EH (cell line): ENCODE measurements at regions not wholly inside any gene's neighbourhood (a gene's known extent, or its start where the extent isn't known, plus 50 kb on each side); places are given as distances from the start of the nearest gene placed in this dataset.
A peak's percentile ranks its signal among the peaks of the same experiment; 100 is the strongest.
"Not testable (repeated sequence)": the region's sequence is repeated elsewhere in the genome, so short reads cannot be mapped to it uniquely, and the experiment has no call there.

Source experiments
- DNase-seq: peaks from one replicate; pipeline ENCODE4 v3.0.0-alpha.2; 2015; ENCODE audit warnings: low read depth

DNA sequence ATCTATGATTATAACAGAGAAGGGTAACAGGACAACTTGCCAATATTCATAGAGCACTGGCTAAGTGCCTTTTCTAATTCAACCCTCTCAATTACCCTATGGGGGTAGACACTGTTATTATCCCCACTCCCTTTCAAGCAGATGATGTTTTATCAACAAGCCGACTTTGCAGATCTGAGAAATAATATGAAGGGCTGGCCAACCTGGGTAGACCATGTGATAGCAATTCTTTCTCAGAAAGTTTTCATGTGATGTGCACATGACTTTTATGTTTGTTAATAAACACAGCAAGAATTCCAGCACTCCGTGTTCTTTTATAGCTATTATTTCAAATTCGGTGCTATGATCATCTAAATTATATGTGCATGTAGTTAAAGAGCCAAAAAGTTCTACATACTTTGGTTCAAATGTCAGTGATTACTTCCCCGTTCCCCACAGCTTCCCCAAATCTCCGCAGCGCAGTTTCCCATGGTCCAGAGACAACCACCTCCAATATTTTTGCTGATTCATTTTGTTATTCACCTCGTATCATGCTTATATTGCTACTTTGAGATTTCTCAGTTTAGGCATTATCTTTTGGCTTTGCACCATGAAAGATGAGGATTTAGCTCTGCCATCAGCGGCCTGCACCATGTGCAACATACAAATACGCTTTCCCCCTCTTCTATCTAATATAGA lies 96.7 kb upstream of the GADD45A start:
- DNase-seq: no peak

GRCh38 chr1:67589519-67590233 lies 95.3 kb upstream of the GADD45A start:
- no peak for DNase-seq

DNA sequence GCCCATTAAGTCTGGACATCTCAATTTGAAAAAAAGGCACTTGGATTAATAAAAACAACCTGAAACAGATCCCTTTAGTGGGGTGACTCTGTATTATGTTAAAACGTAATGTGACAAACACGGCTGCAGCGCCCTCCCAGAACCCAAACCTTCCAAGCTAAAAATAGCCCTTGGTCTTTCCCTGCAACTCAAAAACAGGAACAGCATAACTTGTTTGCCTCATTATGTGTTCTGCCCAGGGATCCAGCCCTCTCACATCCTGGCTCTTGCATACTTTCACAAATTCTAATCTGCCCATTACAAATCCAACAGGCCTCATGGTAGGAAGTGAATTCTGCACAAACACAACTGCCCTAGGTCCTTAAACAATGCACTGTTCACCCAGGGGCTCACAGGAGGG lies 94.7 kb upstream of the GADD45A start:
- DNase-seq: peak; percentile 83

GRCh38 chr1:67594764-67595163 lies 90.2 kb upstream of the GADD45A start:
- no peak for DNase-seq

DNA sequence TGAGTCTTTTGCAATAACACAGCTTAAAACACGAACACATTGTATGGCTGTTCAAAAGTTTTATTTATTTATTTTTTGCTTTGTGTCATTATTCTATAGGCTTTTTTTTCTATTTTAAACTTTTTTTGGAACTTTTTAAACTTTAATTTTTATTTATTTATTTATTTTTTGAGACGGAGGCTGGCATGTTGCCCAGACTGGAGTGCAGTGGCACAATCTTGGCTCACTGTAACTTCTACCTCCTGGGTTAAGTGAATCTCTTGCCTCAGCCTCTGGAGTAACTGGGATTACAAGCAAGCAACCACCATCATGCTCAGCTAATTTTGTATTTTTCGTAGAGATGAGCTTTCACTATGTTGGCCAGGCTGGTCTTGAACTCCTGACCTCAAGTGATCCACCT lies 88.3 kb upstream of the GADD45A start:
- DNase-seq: no peak

GRCh38 chr1:67597336-67597735 lies 87.7 kb upstream of the GADD45A start:
- no peak for DNase-seq

GRCh38 chr1:67599085-67599484 lies 85.9 kb upstream of the GADD45A start:
- DNase-seq: peak; percentile 60

DNA sequence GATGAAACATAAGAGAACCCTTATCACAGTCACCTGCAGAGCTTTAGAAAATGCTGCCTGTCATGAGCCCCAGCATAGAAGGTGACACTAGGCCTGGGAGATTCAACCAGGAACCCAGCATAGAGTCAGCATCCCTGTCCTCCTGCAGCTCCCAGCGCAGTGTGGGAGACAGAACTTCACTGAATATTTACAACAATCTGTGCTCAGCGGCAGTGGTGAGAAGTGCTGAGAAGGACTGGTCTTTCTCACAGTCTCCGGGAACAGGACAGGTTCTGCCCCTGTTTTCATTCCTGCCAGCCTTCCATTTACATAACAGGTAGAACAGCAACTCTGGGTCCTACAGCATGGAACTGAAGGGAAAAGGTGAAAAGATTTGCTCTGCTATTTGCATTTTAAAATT lies 83.5 kb upstream of the GADD45A start:
- no peak for DNase-seq

GRCh38 chr1:67601955-67602354 lies 83.0 kb upstream of the GADD45A start:
- no peak for DNase-seq

- no peak for DNase-seq
These were observed 80.2 kb upstream of the GADD45A start for GRCh38 chr1:67604778-67605177.

DNA sequence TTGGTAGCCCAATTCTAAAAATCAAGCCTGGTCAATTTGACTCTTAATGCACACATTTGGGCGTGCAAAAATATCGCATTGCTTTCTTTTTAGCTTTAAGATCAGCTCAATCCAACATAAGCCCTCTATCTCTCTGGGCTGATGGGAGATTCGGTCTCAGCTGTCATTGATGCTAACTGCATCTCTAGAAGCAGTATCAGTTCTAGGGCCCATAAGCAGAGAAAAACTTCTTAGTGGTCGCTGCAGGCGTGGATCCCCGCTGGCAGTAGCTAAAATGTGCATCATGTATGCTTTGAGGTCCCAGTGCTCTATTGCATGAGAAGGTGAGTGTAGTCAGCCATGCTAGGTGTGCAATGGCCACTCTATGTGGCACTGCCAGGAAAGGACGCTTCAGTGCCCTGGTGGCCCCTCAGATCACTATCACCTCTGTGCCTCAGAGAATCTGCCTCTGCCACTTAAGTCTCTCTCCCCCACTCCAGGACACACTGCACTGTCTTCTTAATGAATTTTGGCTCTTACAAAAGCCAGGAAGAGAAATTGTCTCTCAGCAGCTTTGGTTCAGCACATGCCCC lies 79.7 kb upstream of the GADD45A start:
- no peak for DNase-seq

- no peak for DNase-seq
These were observed 77.7 kb upstream of the GADD45A start for GRCh38 chr1:67607286-67607685.

DNA sequence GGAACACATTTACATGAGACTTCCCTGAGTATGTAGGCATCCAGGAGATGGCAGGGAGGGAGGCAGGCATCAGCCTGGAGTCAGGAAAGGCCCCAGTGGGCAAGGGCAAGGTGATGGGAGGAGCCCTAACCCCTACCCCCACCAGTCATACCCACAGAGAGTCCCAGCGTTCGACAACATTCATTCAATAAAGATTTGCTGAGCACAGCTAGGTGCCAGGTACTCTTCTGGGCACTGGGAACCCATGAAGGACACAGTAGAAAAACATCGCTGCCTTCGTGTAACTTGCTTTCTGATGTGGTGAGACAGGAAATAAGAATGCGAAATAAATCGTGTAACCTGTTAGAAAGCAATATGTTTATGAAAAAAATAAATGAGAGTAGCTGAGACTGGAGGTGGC lies 77.3 kb upstream of the GADD45A start:
- DNase-seq: no peak

DNA sequence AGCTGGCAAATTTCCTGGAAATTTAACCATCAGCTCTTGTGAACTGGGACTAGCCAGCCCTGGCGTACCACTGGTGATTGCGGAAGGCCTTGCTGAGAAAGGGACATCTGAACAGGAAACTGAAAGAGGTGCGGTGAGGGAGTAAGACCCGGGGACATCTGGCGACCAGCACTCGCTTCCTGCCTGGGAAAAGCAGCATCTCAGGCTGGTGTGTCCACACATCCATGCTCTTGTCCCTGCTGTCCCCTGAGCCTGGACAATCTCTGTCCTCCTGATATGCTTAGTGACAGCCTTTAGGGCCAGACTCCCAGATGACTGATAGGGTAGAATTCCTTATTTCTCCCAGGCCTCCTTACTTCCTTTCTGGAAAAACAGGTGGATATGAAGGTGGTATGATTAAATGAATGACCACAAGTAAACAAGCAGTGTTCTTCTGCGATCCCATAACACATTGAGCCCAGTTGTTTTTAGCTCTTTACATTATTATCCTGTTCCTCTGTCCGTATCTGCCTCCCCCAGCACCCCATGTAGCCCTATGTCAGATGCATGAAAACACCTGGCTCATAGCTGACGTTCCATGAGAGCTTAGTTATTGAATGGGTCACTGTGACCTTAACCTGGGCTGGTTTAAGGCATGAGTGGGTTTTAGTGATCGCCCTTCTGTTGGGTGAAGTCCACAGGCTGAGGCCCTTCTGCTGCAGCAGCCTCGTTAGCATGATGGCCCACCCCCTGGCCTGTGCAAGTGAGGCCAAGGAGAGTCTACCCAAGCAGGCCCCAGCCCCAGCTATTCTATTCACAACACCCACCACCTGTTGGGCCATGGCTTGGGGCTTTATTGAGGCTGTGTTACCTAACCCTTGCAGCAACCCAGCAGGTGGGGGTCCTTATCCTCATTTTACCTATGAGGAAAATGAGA lies 76.1 kb upstream of the GADD45A start:
- peak; percentile 13 for DNase-seq

DNA sequence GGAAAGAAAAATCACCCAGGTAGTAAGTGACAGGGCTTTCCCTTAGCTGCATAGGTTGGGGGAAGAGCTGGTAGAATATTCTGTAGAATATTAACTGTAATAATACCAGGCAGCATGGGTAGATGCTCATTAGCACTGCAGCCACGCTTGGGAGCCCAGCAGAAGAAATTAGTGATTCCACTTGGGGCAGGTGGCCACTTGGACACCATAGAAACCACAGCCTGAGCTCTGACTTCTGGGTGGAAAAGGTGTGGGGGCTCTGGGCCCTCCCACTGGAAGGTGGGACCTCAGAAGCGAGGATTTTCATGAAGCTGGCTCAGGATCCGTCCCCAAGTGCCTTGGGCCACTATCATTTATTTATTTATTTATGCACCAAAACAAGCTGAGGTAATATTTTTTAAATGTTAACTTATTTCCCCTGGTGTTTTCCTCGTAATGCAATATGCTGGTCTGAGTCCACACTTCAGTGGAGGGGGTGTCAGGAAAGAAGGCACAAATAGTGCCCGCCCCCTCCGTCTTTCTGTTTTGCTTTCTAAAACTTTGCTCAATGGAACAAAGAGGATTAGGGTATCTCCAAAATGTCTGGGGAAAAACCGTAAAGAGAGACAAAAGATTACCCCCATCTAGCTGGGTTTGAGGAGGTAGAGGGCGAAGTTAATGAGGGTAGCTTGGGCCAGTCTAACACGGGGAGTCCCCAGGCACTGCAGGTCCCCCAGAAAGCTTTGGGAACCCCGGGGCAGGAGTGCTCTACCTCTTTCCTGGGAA lies 75.2 kb upstream of the GADD45A start:
- DNase-seq: no peak

DNA sequence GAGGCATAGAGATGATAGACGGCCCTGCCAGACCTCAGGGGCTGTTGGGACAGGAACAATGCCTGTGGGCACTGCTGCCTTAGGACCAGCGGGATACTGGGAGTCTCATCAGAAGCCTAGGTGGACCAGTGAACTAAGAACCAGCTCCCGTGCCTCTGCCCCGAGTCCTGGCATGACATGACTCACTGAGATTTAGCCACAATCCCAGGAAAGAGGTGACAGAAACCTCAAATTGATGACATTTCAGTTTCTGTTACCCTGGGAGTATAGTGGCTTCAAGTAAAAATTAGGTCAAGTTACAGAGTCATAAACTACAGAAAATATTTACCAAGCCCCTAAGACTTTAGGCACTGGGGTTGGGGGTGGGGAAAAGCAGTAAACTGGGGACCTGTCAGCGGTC lies 74.6 kb upstream of the GADD45A start:
- DNase-seq: no peak

DNA sequence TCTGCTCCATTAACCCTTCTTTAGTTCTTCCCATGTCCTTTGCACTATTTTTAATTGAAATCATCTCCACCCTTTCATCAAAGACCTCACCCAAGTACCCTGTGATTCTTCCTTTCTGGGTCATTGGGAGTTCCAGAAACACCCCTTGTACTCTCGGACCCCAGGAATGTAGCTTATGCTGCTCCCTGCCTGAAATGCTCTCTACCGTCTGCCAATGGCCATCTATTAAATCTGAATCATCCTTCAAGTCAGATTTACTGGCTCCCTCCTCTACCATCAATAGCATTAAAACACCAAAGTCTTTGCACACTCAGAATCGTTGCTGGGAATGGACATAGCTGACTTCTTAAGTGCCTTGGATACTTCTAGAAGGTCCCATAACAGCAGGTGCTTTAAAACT lies 73.2 kb upstream of the GADD45A start:
- DNase-seq: peak; percentile 31

DNA sequence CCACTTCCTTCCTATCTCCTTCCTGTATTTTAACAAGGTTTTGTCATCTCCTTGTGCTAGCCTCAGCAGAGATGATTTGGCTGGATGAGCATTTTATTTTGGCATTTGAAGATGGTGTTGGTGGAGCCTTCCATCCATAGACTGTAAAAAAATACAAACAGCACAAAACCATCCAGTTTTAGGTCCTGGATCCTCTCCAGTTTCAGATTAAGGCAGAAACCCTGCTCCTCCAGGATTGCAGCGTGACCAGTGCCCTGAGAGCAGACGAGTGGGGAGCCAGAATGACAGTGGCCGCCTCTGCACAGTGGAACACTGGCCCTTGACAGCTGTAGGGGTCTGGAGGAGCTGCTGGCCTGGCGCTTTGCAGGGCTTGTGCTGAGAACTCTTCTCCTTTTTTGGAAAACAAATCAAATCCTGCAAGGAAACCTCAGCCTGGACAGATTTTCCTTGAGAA lies 72.2 kb upstream of the GADD45A start:
- DNase-seq: peak; percentile 29

DNA sequence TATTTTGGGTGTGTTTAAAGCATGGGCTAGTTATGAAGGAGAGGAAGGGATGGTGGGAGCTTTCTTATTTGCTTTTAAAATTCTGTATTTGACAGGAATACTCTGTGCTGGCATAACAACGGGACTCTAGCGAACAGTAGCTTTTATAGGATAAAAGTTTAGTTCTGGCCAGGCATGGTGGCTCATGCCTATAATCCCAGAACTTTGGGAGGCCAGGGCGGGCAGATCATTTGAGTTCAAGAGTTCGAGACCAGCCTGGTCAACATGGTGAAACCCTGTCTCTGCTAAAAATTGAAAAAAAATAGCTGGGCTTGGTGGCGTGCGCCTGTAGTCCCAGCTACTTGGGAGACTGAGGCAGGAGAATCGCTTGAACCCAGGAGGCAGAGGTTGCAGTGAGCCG lies 71.5 kb upstream of the GADD45A start:
- DNase-seq: not testable (repeated sequence)

DNA sequence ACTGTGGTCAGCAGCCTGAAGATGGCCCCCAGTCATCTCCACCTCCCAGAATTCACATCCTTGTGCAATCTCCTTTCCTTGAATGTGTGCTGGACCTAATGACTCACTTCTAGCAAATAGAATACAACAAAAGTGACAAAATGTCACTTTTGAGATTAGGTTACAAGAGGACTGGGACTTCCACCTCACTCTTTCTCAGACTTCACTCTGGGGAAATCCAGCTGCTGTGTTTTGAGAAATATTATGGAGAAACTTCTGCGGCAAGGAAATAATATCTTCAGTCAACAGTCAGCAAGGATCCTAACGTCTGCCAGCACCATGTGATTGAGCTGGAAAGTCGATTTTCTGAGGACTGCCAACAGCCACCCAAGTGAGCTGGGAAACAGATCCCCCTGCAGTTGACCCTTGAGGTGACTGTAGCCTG lies 70.5 kb upstream of the GADD45A start:
- DNase-seq: peak; percentile 62

DNA sequence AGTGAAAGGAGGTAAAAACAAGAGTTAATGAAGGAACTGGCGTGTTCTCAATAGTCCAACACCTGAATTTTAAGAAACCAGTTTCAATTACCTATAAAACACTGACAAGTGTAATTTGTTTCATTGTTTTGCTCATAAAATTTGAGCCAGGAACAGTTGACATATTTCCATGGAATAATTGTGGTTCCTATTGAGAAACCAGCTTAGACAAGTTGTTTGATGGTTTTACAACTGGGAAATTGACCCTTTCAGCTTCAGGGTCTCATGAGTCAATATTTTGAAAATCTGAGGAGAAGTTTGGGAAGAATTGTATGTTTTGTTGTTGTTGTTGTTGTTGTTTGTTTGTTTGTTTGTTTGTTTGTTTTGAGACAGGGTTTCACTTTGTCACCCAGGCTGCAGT lies 69.1 kb upstream of the GADD45A start:
- no peak for DNase-seq
